ENCODE measurements at regions not wholly inside any gene's neighbourhood (a gene's known extent, or its start where the extent isn't known, plus 50 kb on each side); places are given as distances from the start of the nearest gene placed in this dataset.

- Histone ChIP-seq H3K4me3 (no peak overlapping the region), H3K4me1 (no peaks in the 10 kb centered on the region), H3K9me3 (no peaks in the 10 kb centered on the region), H3K36me3 (no peaks in the 10 kb centered on the region), H3K27ac (no peak overlapping the region), H3K27me3 (no peaks in the 10 kb centered on the region)
- intact Hi-C loops (cut with DNase I) = no loop called here
- 78 to 81% methylated on average over 7 of the region's 7 CpGs for WGBS, 2 donors
- DNase-seq (no peak), ATAC-seq (no peak)
- no peak for TF ChIP-seq CTCF (IDR thresholded peaks at IDR 0.05)
These were observed 359.0 kb downstream of the SEC23A start for GRCh38 chr14:38743966-38744584.

GRCh38 chr14:38737686-38738407 is 365.2 kb downstream of the SEC23A start:
- WGBS, 2 donors = 64 to 68% methylated on average over 12 of the region's 12 CpGs
- H3K4me3 ChIP-seq = no peak overlapping the region

GRCh38 chr14:38735005-38735404 is 368.0 kb downstream of the SEC23A start:
- DNase-seq (no peak), ATAC-seq (no peak)
- intact Hi-C loops (cut with DNase I) = loop anchor here in 1 of 10 donors (10.0 kb wide), 1 partner anchor 270 kb away; no protein-coding TSS in a partner anchor
- Histone ChIP-seq H3K27ac (no peak overlapping the region), H3K36me3 (no peaks in the 10 kb centered on the region), H3K4me1 (no peaks in the 10 kb centered on the region), H3K4me3 (no peak overlapping the region), H3K27me3 (no peaks in the 10 kb centered on the region), H3K9me3 (peaks cover 0 to 14% (median 0%) of the 10 kb centered on the region in 11 donors)
- TF ChIP-seq CTCF (IDR thresholded peaks at IDR 0.05) = no peak
- WGBS, 2 donors = 67 to 69% methylated on average over 5 of the region's 5 CpGs

More at GRCh38 chr14:38737686-38738407, 365.2 kb downstream of the SEC23A start:
- no peaks in the 10 kb centered on the region for H3K36me3 ChIP-seq
- ATAC-seq (no peak), DNase-seq (no peak)
- no peak overlapping the region for H3K27ac ChIP-seq
- H3K4me1 ChIP-seq = no peaks in the 10 kb centered on the region
- no peak for TF ChIP-seq CTCF (IDR thresholded peaks at IDR 0.05)
- H3K9me3 ChIP-seq = peaks cover 0 to 14% (median 0%) of the 10 kb centered on the region in 11 donors
- H3K27me3 ChIP-seq = no peaks in the 10 kb centered on the region
- intact Hi-C loops (cut with DNase I) = loop anchor here in 1 of 10 donors (10.0 kb wide), 1 partner anchor 267 kb away; no protein-coding TSS in a partner anchor

- Histone ChIP-seq H3K27me3 (no peaks in the 10 kb centered on the region), H3K36me3 (no peaks in the 10 kb centered on the region), H3K4me3 (no peak overlapping the region), H3K27ac (no peak overlapping the region), H3K9me3 (peaks cover 0 to 14% (median 0%) of the 10 kb centered on the region in 11 donors), H3K4me1 (no peaks in the 10 kb centered on the region)
- ATAC-seq (no peak), DNase-seq (no peak)
- TF ChIP-seq CTCF (IDR thresholded peaks at IDR 0.05) = no peak
- WGBS, 2 donors = 50 to 61% methylated on average over 1 of the region's 1 CpG
- intact Hi-C loops (cut with DNase I) = loop anchor here in 1 of 10 donors (10.0 kb wide), 1 partner anchor 273 kb away; no protein-coding TSS in a partner anchor
These were observed 371.1 kb downstream of the SEC23A start for GRCh38 chr14:38731962-38732361.

All from heart right ventricle (tissue), 16 donors.